GM12873 (cell line): ENCODE measurements at regions not wholly inside any gene's neighbourhood (a gene's known extent, or its start where the extent isn't known, plus 50 kb on each side); places are given as distances from the start of the nearest gene placed in this dataset.

Experiments
- CTCF ChIP-seq: IDR thresholded peaks from 2 replicates; pipeline ENCODE4 v1.5.1; 2012; ENCODE audit warnings: low read depth, mild to moderate bottlenecking, moderate library complexity, low read length, control low read depth; ENCODE audit not compliant: insufficient read depth; ENCODE audit errors: missing control alignments

- no peak for TF ChIP-seq CTCF
These were observed 102.8 kb downstream of the SOX14 start for GRCh38 chr3:137866933-137867332.

GRCh38 chr3:137867611-137868010, 103.5 kb downstream of the SOX14 start:
- TF ChIP-seq CTCF, result no peak

- TF ChIP-seq CTCF, result no peak
These were observed 104.9 kb downstream of the SOX14 start for GRCh38 chr3:137869022-137869421.

GRCh38 chr3:137906985-137907649, 102.8 kb upstream of the CLDN18 start:
- TF ChIP-seq CTCF, result no peak

- no peak for TF ChIP-seq CTCF
These were observed 85.3 kb upstream of the CLDN18 start for GRCh38 chr3:137924628-137925027.

GRCh38 chr3:137925080-137925479, 84.9 kb upstream of the CLDN18 start:
- no peak for TF ChIP-seq CTCF

GRCh38 chr3:137926991-137927390, 83.0 kb upstream of the CLDN18 start:
- no peak for TF ChIP-seq CTCF
